Fibroblast of skin of left quadriceps (primary cell): ENCODE measurements at regions not wholly inside any gene's neighbourhood (a gene's known extent, or its start where the extent isn't known, plus 50 kb on each side); places are given as distances from the start of the nearest gene placed in this dataset.

Source experiments
- DNase-seq, 2 experiments: peaks; one replicate each; pipeline ENCODE4 v3.0.0-alpha.2; 2013; ENCODE audit warnings: low read depth in 2 of 2

GRCh38 chr20:55266361-55266760 is 739.0 kb downstream of the CBLN4 start:
- no peak for DNase-seq

- DNase-seq: no peak
Measured at GRCh38 chr20:55264703-55265239, 740.5 kb downstream of the CBLN4 start.

GRCh38 chr20:55258559-55258958 is 746.8 kb downstream of the CBLN4 start:
- DNase-seq: no peak

GRCh38 chr20:55255016-55255415 is 750.3 kb downstream of the CBLN4 start:
- no peak for DNase-seq

DNA sequence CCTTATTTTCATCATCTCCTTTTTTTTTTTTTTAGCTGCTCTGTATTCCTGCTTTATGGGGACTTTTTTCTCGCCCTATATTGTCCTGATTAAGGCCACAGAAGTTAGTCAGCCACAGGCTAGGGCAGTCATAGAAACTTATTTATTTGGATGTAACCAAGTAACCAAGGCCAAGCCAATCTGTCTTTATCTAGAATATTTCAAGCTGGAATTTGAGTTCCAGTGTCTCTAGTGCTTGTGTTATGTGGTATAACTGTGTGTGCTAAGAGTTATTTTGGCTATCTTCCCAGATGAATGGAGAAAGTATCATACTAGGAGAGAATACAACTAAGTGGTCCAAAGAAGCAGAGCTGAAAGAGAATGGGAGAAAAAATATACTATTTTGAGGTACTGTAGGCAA is 751.5 kb downstream of the CBLN4 start:
- DNase-seq: no peak

- DNase-seq: no peak
Measured at GRCh38 chr20:55252521-55252920, 752.8 kb downstream of the CBLN4 start.

GRCh38 chr20:55251170-55251569 is 754.1 kb downstream of the CBLN4 start:
- no peak for DNase-seq

DNA sequence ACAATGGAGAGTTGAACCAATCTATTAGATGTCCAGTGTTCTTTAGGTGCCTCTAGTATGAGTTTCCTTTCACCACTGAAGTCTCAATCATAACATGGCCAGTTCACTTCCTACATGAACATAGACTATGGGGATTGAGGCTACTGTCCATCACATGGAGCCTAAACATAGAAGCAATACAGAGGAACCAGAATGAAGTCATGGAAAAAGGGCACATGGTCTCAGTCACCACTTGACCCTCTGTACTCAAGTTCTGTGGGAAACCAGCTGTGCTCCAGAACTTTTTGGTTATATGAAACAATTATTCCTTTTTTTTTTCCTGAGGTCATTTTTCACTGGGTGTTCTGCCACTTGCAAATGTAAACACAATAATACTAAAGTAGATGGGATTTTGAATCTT is 762.5 kb downstream of the CBLN4 start:
- DNase-seq: no peak

GRCh38 chr20:55239269-55239668 is 763.9 kb downstream of the DOK5 start:
- DNase-seq: no peak

DNA sequence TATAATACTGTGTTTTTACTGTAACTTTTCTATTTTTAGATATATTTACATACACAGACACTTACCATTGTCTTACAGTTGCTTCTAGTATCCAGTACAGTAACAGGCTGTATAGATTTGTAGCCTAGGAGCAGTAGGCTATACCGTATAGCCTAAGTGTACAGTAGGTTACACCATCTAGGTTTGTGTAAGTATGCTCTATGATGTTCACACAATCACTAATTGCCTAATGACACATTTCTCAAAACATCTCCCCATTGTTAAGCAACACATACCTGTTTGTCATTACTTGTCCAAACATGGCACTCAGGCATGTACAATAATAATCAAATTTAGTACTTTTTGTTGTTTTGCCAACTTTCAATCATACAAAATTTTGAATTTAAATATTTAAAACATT is 757.3 kb downstream of the DOK5 start:
- no peak for DNase-seq

GRCh38 chr20:55229451-55229850 is 754.1 kb downstream of the DOK5 start:
- DNase-seq: no peak

DNA sequence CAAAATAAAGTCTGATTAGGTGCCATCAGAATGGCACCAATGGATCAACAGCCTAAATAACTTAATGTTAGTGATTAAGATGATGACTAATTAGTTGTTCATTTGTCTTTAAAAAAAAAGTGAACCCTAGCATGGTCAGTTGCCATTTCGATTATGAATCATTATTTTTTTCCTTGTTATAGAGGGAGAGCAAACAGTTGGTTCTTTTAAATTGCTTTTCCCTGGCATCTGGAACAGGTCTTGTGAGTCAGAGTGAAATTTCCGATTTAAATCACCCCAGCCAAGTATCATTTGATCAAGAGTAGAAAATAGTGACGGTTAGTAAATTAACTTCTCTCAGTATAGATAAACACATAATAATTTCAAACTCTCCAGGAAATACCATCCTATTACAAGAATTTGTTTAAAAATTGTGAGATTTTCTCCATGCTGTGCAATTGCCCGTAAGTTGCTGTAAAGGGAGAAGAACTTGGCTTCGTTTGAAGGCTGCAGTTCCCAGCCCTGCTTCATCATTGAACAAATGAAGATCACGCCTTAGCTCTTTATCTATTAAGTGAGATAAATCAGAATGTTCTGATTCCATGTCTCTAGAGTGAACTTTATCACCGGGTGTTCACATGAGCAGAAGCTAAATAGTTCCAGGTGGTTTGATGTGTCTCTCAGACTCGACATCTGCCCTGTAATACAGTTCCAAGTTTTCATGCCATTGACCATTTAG is 741.3 kb downstream of the DOK5 start:
- no peak for DNase-seq

DNA sequence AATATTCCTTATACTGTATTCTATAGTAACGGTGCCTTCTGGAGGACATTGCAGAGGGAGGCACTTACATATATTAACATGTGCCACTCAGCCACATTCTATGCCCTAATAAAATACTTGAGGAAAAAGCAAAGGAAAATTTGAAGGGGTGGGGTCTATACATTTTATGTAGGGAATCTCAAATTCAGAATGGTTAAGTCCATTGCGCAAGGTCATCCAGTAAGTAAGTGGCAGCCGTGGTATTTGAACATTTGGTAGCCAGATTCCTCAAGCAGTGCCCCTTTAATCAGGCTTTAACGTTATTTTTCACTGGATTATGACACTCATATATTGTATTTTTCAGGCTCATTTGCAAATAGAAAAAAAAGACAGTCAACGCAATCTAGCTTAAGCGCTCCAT is 738.3 kb downstream of the DOK5 start:
- no peak for DNase-seq

GRCh38 chr20:55211481-55211880 is 736.1 kb downstream of the DOK5 start:
- no peak for DNase-seq

GRCh38 chr20:55205665-55206064 is 730.3 kb downstream of the DOK5 start:
- DNase-seq: no peak

DNA sequence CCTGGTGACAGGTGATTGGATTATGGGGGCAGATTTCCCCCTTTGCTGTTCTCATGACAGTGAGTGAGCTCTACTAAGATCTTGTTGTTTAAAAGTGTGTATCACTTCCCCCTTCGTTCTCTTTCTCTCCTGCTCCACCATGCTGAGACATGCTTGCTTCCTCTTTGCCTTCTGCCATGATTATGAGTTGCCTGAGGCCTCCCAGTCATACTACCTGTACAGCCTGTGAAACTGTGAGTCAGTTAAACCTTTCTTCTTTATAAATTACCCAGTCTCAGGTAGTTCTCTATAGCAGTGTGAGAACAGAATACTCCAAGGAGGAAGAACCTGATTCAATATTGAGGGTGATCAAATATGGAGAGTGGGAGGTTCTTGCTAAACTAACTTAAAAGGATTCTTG is 724.9 kb downstream of the DOK5 start:
- DNase-seq: no peak

GRCh38 chr20:55194947-55195346 is 719.6 kb downstream of the DOK5 start:
- no peak for DNase-seq

GRCh38 chr20:55186228-55186627 is 710.8 kb downstream of the DOK5 start:
- DNase-seq: no peak

GRCh38 chr20:55175081-55175480 is 699.7 kb downstream of the DOK5 start:
- DNase-seq: no peak

DNA sequence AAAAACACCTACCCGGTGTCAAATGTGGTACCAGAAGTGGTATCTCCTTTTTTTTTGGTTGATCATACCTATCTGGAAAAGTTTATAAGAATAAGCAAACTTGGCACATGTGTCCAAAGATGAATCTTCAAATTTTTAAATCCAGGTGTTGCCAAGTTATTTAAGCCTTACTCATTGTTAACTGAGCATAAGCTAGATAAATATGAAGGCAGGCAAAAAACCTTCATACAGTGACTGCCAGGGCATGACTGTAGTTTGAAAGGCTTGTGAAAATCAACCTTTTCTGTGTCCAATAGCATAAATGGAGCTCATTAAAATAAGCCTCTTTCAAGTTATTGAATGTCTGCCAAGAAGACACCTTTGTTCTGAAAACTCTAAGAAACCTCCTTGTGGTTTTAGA is 699.2 kb downstream of the DOK5 start:
- no peak for DNase-seq

DNA sequence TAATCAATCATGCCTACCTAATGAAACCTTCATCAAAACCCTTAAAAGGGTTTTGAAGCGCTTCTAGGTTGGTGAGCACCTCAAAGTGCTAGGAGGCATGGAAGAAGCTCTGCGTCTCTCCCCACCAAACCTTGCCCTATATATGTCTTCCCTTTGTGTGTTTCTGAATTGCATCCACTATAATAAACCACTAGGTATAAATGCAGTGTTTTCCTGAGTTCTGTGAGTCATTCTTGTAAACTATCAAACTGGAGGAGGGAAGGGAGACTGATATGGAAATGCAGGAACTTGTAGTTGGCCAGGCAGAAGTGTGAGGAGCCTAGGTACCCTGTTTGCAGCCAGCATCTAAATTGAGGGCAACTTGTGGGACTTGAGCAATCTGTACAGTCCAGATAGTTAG is 698.8 kb downstream of the DOK5 start:
- no peak for DNase-seq

GRCh38 chr20:55173601-55174000 is 698.2 kb downstream of the DOK5 start:
- no peak for DNase-seq

- DNase-seq: no peak
Measured at GRCh38 chr20:55172310-55173002, 697.1 kb downstream of the DOK5 start.
